ENCODE measurements at regions not wholly inside any gene's neighbourhood (a gene's known extent, or its start where the extent isn't known, plus 50 kb on each side); places are given as distances from the start of the nearest gene placed in this dataset.
A peak's percentile ranks its signal among the peaks of the same experiment; 100 is the strongest.

DNA sequence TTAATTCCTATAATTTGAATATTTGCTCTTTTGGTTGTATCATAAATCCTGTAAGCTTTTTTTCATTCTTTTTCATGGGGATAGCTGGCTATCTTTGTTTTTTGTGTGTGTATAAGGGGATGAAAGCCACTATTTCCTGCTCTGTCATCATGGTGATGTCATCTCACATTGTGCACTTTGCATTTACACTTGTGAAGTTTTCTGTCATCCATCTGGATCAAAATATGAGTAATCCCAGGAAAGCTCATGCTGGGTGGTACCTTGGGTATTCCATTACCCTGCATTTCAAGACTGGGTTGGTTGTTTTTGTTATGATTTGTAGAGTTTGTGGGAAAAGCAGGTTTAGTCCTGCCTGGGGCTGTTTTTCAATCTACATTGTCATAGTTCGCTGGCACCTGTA, 77.8 kb upstream of the XIST start (continued):
- TF ChIP-seq ZNF362 (tag by site-specific recombination; IDR thresholded peaks at IDR 0.05) = no peak
- no peak for TF ChIP-seq ZNF146 (tag by site-specific recombination; IDR thresholded peaks at IDR 0.05)
- 0 out of 2 replicates have a peak, but pooled peaks have one; percentile 26 for TF ChIP-seq KLF8 (tag by site-specific recombination; IDR thresholded peaks at IDR 0.05)
- TF ChIP-seq ZNF768 (tag by site-specific recombination; IDR thresholded peaks at IDR 0.05) = no peak
- no peak for TF ChIP-seq ZFP41 (tag by site-specific recombination; IDR thresholded peaks at IDR 0.05; ENCODE audit: borderline replicate concordance)
- TF ChIP-seq, protein P1, sequence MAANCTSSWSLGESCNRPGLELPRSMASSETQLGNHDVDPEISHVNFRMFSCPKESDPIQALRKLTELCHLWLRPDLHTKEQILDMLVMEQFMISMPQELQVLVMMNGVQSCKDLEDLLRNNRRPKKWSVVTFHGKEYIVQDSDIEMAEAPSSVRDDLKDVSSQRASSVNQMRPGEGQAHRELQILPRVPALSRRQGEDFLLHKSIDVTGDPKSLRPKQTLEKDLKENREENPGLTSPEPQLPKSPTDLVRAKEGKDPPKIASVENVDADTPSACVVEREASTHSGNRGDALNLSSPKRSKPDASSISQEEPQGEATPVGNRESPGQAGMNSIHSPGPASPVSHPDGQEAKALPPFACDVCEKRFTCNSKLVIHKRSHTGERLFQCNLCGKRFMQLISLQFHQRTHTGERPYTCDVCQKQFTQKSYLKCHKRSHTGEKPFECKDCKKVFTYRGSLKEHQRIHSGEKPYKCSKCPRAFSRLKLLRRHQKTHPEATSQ (tag by site-specific recombination; IDR thresholded peaks at IDR 0.05) = no peak
- TF ChIP-seq, protein P2, sequence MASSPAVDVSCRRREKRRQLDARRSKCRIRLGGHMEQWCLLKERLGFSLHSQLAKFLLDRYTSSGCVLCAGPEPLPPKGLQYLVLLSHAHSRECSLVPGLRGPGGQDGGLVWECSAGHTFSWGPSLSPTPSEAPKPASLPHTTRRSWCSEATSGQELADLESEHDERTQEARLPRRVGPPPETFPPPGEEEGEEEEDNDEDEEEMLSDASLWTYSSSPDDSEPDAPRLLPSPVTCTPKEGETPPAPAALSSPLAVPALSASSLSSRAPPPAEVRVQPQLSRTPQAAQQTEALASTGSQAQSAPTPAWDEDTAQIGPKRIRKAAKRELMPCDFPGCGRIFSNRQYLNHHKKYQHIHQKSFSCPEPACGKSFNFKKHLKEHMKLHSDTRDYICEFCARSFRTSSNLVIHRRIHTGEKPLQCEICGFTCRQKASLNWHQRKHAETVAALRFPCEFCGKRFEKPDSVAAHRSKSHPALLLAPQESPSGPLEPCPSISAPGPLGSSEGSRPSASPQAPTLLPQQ (tag by site-specific recombination; IDR thresholded peaks at IDR 0.05) = peak; percentile 74
- TF ChIP-seq ZNF629 (tag by site-specific recombination; IDR thresholded peaks at IDR 0.05) = peak; percentile 60; the same call in 1 of the 2 replicates
- peak; percentile 64 for TF ChIP-seq ZNF398 (tag by site-specific recombination; IDR thresholded peaks at IDR 0.05)
- TF ChIP-seq PRDM10 (tag by site-specific recombination; IDR thresholded peaks at IDR 0.05) = 0 out of 2 replicates have a peak, but pooled peaks have one; percentile 51
- TF ChIP-seq ZFP3 (tag by site-specific recombination; IDR thresholded peaks at IDR 0.05; ENCODE audit: low read depth) = no peak
- no peak for TF ChIP-seq ZIC2 (tag by site-specific recombination; IDR thresholded peaks at IDR 0.05)
- no peak for TF ChIP-seq SCRT1 (tag by site-specific recombination; IDR thresholded peaks at IDR 0.05; ENCODE audit: borderline replicate concordance)
- TF ChIP-seq ZNF670 (tag by site-specific recombination; IDR thresholded peaks at IDR 0.05; ENCODE audit: low read depth) = no peak
- no peak for TF ChIP-seq ZNF23 (tag by site-specific recombination; IDR thresholded peaks at IDR 0.05; ENCODE audit: borderline replicate concordance)
- no peak for TF ChIP-seq ZNF473 (tag by site-specific recombination; IDR thresholded peaks at IDR 0.05)
- TF ChIP-seq ZNF366 (tag by site-specific recombination; conservative IDR thresholded peaks at IDR 0.05) = no peak
- TF ChIP-seq, protein P3, sequence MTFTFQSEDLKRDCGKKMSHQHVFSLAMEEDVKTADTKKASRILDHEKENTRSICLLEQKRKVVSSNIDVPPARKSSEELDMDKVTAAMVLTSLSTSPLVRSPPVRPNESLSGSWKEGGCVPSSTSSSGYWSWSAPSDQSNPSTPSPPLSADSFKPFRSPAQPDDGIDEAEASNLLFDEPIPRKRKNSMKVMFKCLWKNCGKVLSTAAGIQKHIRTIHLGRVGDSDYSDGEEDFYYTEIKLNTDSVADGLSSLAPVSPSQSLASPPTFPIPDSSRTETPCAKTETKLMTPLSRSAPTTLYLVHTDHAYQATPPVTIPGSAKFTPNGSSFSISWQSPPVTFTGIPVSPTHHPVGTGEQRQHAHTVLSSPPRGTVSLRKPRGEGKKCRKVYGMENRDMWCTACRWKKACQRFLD (tag by site-specific recombination; IDR thresholded peaks at IDR 0.05) = no peak
- no peak for TF ChIP-seq ZNF571 (tag by site-specific recombination; IDR thresholded peaks at IDR 0.05)
- peak; percentile 46 for TF ChIP-seq ZNF335 (tag by site-specific recombination; conservative IDR thresholded peaks at IDR 0.05)
- TF ChIP-seq PRDM2 (tag by site-specific recombination; IDR thresholded peaks at IDR 0.05; ENCODE audit: borderline replicate concordance) = no peak
- no peak for TF ChIP-seq TRIM28 (IDR thresholded peaks at IDR 0.05; ENCODE audit: borderline replicate concordance, low read length)

Measured in HEK293 (cell line).